Mesenchymal stem cell (in vitro differentiated cells and primary cell): ENCODE measurements at regions not wholly inside any gene's neighbourhood (a gene's known extent, or its start where the extent isn't known, plus 50 kb on each side); places are given as distances from the start of the nearest gene placed in this dataset.

Source experiments
- DNase-seq: peaks from one replicate; pipeline ENCODE4 v3.0.0-alpha.2; 2013
- H2AFZ ChIP-seq: one replicate; pipeline ENCODE4 v1.6.1; 2013; ENCODE audit warnings: low read depth, mild to moderate bottlenecking, control low read depth, inconsistent platforms, low read length, moderate library complexity
- H2AK5ac ChIP-seq: 2 replicates; pipeline ENCODE4 v1.6.1; 2013; ENCODE audit warnings: low read length, moderate library complexity, mild to moderate bottlenecking, inconsistent platforms; ENCODE audit not compliant: severe bottlenecking
- H2BK120ac ChIP-seq: one replicate; pipeline ENCODE4 v1.6.1; 2013; ENCODE audit warnings: low read depth, mild to moderate bottlenecking, inconsistent platforms, low read length, moderate library complexity
- H2BK12ac ChIP-seq, 2 experiments: one replicate each; pipeline ENCODE4 v1.6.1; 2013; ENCODE audit warnings: inconsistent platforms in 2 of 2, low read length in 2 of 2, mild to moderate bottlenecking in 2 of 2, moderate library complexity in 2 of 2, control low read depth in 1 of 2
- H2BK15ac ChIP-seq: one replicate; pipeline ENCODE4 v1.6.1; 2013; ENCODE audit warnings: mild to moderate bottlenecking, low read depth, inconsistent platforms; ENCODE audit not compliant: poor library complexity, severe bottlenecking
- H2BK5ac ChIP-seq: 2 replicates; pipeline ENCODE4 v1.6.1; 2013; ENCODE audit warnings: low read depth, mild to moderate bottlenecking, low read length, control low read depth, inconsistent platforms; ENCODE audit not compliant: poor library complexity, severe bottlenecking
- H3K14ac ChIP-seq, 2 experiments: one replicate each; pipeline ENCODE4 v1.6.1; 2013; ENCODE audit warnings: inconsistent platforms in 2 of 2, low read length in 2 of 2, control low read depth in 1 of 2, mild to moderate bottlenecking in 1 of 2, moderate library complexity in 1 of 2
- H3K18ac ChIP-seq, 2 experiments: one replicate each; pipeline ENCODE4 v1.6.1; 2013; ENCODE audit warnings: inconsistent platforms in 2 of 2, low read length in 2 of 2, control low read depth in 1 of 2, low read depth in 1 of 2, mild to moderate bottlenecking in 1 of 2
- H3K23ac ChIP-seq, 2 experiments: one replicate each; pipeline ENCODE4 v1.6.1; 2013; ENCODE audit warnings: inconsistent platforms in 2 of 2, low read length in 2 of 2, mild to moderate bottlenecking in 2 of 2, moderate library complexity in 2 of 2, control low read depth in 1 of 2
- H3K27ac ChIP-seq: 2 replicates; pipeline ENCODE4 v1.5.1; 2013; ENCODE audit warnings: mild to moderate bottlenecking, moderate library complexity, low read length, control low read depth, inconsistent platforms; ENCODE audit not compliant: poor library complexity, severe bottlenecking
- H3K27me3 ChIP-seq, 2 experiments: 2 replicates each; pipeline versions ENCODE4 v1.6.1 to v1.7.0; 2013; ENCODE audit warnings: low read length in 2 of 2, mild to moderate bottlenecking in 2 of 2, moderate library complexity in 2 of 2, control low read depth in 1 of 2, inconsistent platforms in 1 of 2; ENCODE audit not compliant: control insufficient read depth in 1 of 2, insufficient read depth in 1 of 2
- H3K36me3 ChIP-seq, 2 experiments: 2 replicates each; pipeline versions ENCODE4 v1.6.1 to v1.7.0; 2013; ENCODE audit warnings: low read length in 2 of 2, control low read depth in 1 of 2, inconsistent platforms in 1 of 2, low read depth in 1 of 2, mild to moderate bottlenecking in 1 of 2; ENCODE audit not compliant: insufficient read depth in 2 of 2, control insufficient read depth in 1 of 2
- H3K4ac ChIP-seq, 2 experiments: one replicate each; pipeline ENCODE4 v1.6.1; 2013; ENCODE audit warnings: inconsistent platforms in 2 of 2, low read length in 2 of 2, mild to moderate bottlenecking in 2 of 2, moderate library complexity in 2 of 2, control low read depth in 1 of 2, low read depth in 1 of 2
- H3K4me1 ChIP-seq: 2 replicates; pipeline ENCODE4 v1.6.1; 2013; ENCODE audit warnings: low read depth, low read length, control low read depth; ENCODE audit not compliant: control insufficient read depth, insufficient read depth
- H3K4me2 ChIP-seq: 2 replicates; pipeline ENCODE4 v1.6.1; 2013; ENCODE audit warnings: low read length, mild to moderate bottlenecking, inconsistent platforms; ENCODE audit not compliant: poor library complexity, severe bottlenecking
- H3K4me3 ChIP-seq, 2 experiments: 2 replicates each; pipeline versions ENCODE4 v1.5.1 to v1.7.0; 2013; ENCODE audit warnings: low read length in 2 of 2, mild to moderate bottlenecking in 2 of 2, control low read depth in 1 of 2, low read depth in 1 of 2; ENCODE audit not compliant: insufficient read depth in 1 of 2
- H3K79me1 ChIP-seq: replicated peaks from 2 replicates; pipeline ENCODE4 v1.6.1; 2013; ENCODE audit warnings: mild to moderate bottlenecking, control low read depth, low read length, inconsistent platforms; ENCODE audit not compliant: poor library complexity, severe bottlenecking
- H3K9ac ChIP-seq: 2 replicates; pipeline ENCODE4 v1.7.0; 2013; ENCODE audit warnings: mild to moderate bottlenecking, low read length, moderate library complexity
- H3K9me3 ChIP-seq: 2 replicates; pipeline ENCODE4 v1.7.0; 2013; ENCODE audit warnings: mild to moderate bottlenecking, low read length; ENCODE audit not compliant: control insufficient read depth
- H4K8ac ChIP-seq: one replicate; pipeline ENCODE4 v1.6.1; 2013; ENCODE audit warnings: inconsistent platforms, mild to moderate bottlenecking, low read length, moderate library complexity
- H4K91ac ChIP-seq: one replicate; pipeline ENCODE4 v1.6.1; 2013; ENCODE audit warnings: mild to moderate bottlenecking, low read length, inconsistent platforms
- WGBS: methylation state at CpG from one replicate; pipeline ENCODE4 v1.1.7; 2013; ENCODE audit warnings: mixed read lengths; 5-methylcytosine and 5-hydroxymethylcytosine counted together

DNA sequence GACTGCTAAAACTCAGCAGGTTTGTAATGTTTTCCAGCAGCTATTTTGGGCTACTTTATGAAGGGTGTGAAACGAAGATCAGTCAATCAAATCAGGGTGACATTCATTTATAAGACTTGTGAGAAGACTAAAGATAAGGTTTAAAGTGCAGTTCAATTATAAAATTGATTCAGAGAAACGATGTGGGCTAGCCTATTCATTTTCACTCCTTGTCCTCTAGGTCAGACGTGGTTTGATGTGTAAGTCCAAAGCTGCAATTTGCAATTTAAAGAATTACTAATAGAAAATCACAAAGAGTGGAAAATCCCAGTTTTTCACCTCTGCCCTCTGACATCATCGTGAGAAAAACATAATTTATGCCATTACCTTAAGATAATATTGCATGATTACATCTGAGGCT, 243.5 kb upstream of the NOVA1 start:
- no peak overlapping the region for H3K14ac ChIP-seq
- H3K23ac ChIP-seq, result no peak overlapping the region
- H3K4me1 ChIP-seq, result peaks cover 1% of the 10 kb centered on the region
- no peak overlapping the region for H3K18ac ChIP-seq
- peak overlapping the region; percentile 83 for H3K9ac ChIP-seq
- H3K27ac ChIP-seq, result peak overlapping the region; percentile 59
- no peak overlapping the region for H2BK12ac ChIP-seq
- no peaks in the 10 kb centered on the region for H3K27me3 ChIP-seq
- H3K9me3 ChIP-seq, result no peaks in the 10 kb centered on the region
- no peak overlapping the region for H3K4me3 ChIP-seq
- no peak overlapping the region for H4K91ac ChIP-seq
- H2AK5ac ChIP-seq, result no peak overlapping the region
- H2BK15ac ChIP-seq, result no peak overlapping the region
- H4K8ac ChIP-seq, result no peak overlapping the region
- H2AFZ ChIP-seq, result no peak overlapping the region
- DNase-seq, result peak; percentile 61
- H2BK120ac ChIP-seq, result no peak overlapping the region
- H2BK5ac ChIP-seq, result no peak overlapping the region
- no peaks in the 10 kb centered on the region for H3K36me3 ChIP-seq
- WGBS, result 18% methylated on average over 2 of the region's 4 CpGs
- H3K4me2 ChIP-seq, result no peak overlapping the region
- no peaks in the 10 kb centered on the region for H3K79me1 ChIP-seq
- no peak overlapping the region for H3K4ac ChIP-seq

DNA sequence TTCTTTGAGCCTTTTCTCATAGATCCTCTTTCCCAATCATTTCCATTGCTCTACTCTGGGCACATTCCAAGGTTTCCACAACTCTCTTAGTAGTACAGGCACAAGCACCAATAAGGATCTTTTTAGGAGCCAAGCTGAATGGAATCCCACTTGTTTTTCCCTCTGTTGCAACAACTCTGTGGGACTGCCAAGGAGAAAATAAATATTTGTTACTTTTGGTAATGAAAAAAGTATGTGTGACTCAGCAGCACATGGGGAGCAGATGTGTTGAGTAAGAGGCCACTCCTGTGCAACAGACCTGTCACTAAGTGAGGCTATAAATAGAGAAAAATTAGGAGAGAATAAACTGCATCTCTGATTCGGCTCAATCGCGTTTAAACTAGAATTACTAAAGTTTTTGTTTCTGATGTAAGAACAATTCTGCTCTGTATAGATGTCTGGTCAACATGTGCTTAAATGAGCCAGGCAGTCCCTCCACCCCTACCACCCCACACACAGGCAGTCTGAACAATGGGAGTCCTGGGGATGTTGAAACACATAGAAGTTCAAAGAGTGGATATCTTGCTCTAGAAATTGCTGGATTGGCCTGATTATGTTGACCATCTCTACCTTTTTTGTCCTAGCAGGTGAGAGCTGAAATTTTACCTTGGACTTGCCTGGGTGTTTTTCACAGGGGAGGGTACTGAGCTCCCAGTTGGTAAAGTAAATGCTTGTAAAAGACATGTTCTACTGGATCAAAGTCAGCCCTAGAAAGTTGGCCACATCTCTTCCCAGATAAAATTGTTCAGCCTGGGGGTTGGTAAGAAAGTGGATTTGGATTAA, 244.3 kb upstream of the NOVA1 start:
- H2BK12ac ChIP-seq, result peak overlapping the region; percentile 75 to 86
- H2BK120ac ChIP-seq, result no peak overlapping the region
- H2AK5ac ChIP-seq, result no peak overlapping the region
- H3K9ac ChIP-seq, result peak overlapping the region; percentile 84
- no peak overlapping the region for H2AFZ ChIP-seq
- no peak overlapping the region for H4K91ac ChIP-seq
- no peak overlapping the region for H3K23ac ChIP-seq
- H3K4me2 ChIP-seq, result peak overlapping the region; percentile 52
- H3K27me3 ChIP-seq, result no peaks in the 10 kb centered on the region
- H3K4me1 ChIP-seq, result peaks cover 1% of the 10 kb centered on the region
- no peak overlapping the region for H2BK5ac ChIP-seq
- H3K4me3 ChIP-seq, result peak overlapping the region in 1 of 2 experiments; percentile 2
- H3K18ac ChIP-seq, result peak overlapping the region; percentile 2 to 78
- H2BK15ac ChIP-seq, result no peak overlapping the region
- H3K79me1 ChIP-seq, result no peaks in the 10 kb centered on the region
- H3K4ac ChIP-seq, result peak overlapping the region in 1 of 2 experiments; percentile 24
- no peak overlapping the region for H4K8ac ChIP-seq
- no peaks in the 10 kb centered on the region for H3K9me3 ChIP-seq
- peak; percentile 99 for DNase-seq
- peak overlapping the region; percentile 82 for H3K27ac ChIP-seq
- WGBS, result no CpG with 5 or more reads among the region's 3 CpGs
- no peak overlapping the region for H3K14ac ChIP-seq
- no peaks in the 10 kb centered on the region for H3K36me3 ChIP-seq

DNA sequence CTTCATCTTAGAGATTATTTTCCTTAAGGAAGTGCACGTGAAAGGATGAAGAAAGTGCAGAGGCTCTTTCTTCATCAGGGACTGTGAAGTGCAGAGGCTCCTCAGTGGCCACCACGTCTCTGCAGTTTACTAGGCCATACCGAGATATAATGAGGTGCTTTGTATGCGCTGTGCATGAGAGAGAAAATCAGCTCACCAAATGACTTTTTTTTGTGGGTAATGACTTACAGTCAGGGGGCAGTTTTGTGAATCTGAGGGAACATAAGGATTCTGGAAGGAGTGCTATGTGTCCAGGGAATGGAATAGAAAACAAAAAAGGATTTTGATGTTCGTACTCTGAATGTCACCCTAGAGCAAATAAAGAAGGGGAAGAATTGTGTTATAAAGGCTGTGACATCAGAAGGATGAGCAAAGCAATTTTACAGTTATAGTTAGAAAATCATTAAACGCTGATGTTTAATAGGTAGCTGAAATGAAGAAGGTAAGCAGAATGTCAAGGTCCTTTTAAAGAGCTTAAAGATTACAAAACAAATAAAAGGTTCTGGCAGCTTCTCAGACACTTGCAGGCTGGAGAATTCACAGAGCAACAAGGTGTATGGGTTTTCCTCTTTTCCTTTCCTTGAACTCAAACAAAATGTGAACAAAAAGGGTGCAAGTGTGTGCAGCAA, 247.5 kb upstream of the NOVA1 start:
- Histone ChIP-seq H3K9me3 (no peaks in the 10 kb centered on the region), H3K14ac (no peak overlapping the region), H3K23ac (no peak overlapping the region), H2AK5ac (no peak overlapping the region), H3K18ac (no peak overlapping the region), H3K4ac (no peak overlapping the region), H3K36me3 (no peaks in the 10 kb centered on the region), H3K4me3 (no peak overlapping the region), H3K9ac (no peak overlapping the region), H3K4me2 (no peak overlapping the region), H3K4me1 (peaks cover 1% of the 10 kb centered on the region), H2BK5ac (no peak overlapping the region), H3K27ac (no peak overlapping the region), H2BK12ac (no peak overlapping the region), H3K27me3 (no peaks in the 10 kb centered on the region), H2BK120ac (no peak overlapping the region), H2BK15ac (no peak overlapping the region), H4K91ac (no peak overlapping the region), H4K8ac (no peak overlapping the region), H2AFZ (no peak overlapping the region), H3K79me1 (no peaks in the 10 kb centered on the region)
- WGBS, result 79% methylated on average over 6 of the region's 6 CpGs
- no peak for DNase-seq

DNA sequence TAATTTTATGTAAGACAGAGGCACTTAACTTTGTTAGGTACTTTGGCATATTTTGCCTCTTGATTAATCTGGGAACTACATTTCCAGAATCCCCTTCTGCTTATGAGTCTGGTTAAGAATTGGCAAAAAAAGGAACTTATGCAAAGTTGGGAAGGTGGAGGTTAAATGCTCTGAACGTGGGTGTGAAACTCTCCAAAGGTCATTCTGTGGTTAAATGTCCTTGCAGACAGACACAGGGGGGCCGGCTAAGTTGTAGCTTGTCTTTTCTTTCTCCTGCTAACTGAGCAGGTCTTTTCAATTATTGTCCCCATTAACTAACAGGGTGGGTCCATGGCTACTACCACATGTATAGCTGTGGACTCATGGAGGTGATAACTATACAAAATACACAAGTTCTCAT, 248.6 kb upstream of the NOVA1 start:
- no peak overlapping the region for H2BK120ac ChIP-seq
- H2AFZ ChIP-seq, result no peak overlapping the region
- H3K14ac ChIP-seq, result no peak overlapping the region
- H3K4ac ChIP-seq, result no peak overlapping the region
- no peak overlapping the region for H3K4me2 ChIP-seq
- no peak overlapping the region for H2BK5ac ChIP-seq
- no peak overlapping the region for H2BK12ac ChIP-seq
- H3K9ac ChIP-seq, result no peak overlapping the region
- no peak overlapping the region for H3K27ac ChIP-seq
- no peak overlapping the region for H2BK15ac ChIP-seq
- H4K91ac ChIP-seq, result no peak overlapping the region
- no peak overlapping the region for H4K8ac ChIP-seq
- H2AK5ac ChIP-seq, result no peak overlapping the region
- DNase-seq, result peak; percentile 11
- peaks cover 6% of the 10 kb centered on the region for H3K9me3 ChIP-seq
- no peaks in the 10 kb centered on the region for H3K36me3 ChIP-seq
- no peak overlapping the region for H3K23ac ChIP-seq
- peaks cover 1% of the 10 kb centered on the region for H3K4me1 ChIP-seq
- no peaks in the 10 kb centered on the region for H3K79me1 ChIP-seq
- no peak overlapping the region for H3K4me3 ChIP-seq
- no peaks in the 10 kb centered on the region for H3K27me3 ChIP-seq
- H3K18ac ChIP-seq, result no peak overlapping the region
- WGBS, result 10% methylated on average over 1 of the region's 2 CpGs
